Keratinocyte (primary cell): ENCODE measurements at regions not wholly inside any gene's neighbourhood (a gene's known extent, or its start where the extent isn't known, plus 50 kb on each side); places are given as distances from the start of the nearest gene placed in this dataset.

ENCODE experiments used
- DNase-seq: peaks from one replicate; pipeline ENCODE4 v3.0.0-alpha.2; 2011; ENCODE audit warnings: low read depth, missing footprints, low spot score
- FAIRE-seq: peaks from 2 replicates; lab custom pipeline; 2011; peaks lifted over from hg19 to GRCh38; lab: Jason Lieb, UNC
- H2AFZ ChIP-seq: 2 replicates; pipeline ENCODE4 v1.6.0; 2012; ENCODE audit warnings: low read length, control low read depth, inconsistent platforms; ENCODE audit not compliant: control insufficient read depth
- H3K27ac ChIP-seq: 2 replicates; pipeline ENCODE4 v1.5.1; 2011; ENCODE audit warnings: low read length; ENCODE audit not compliant: control insufficient read depth, insufficient read depth
- H3K27me3 ChIP-seq: 3 replicates; pipeline ENCODE4 v1.6.0; 2011; ENCODE audit warnings: low read length; ENCODE audit not compliant: control insufficient read depth, insufficient read depth; ENCODE audit errors: extremely low read depth
- H3K36me3 ChIP-seq, 2 experiments: 2 replicates in 1 of 2; 3 replicates in 1 of 2; pipeline ENCODE4 v1.5.1; 2011; ENCODE audit warnings: low read length in 2 of 2, mild to moderate bottlenecking in 1 of 2; ENCODE audit not compliant: control insufficient read depth in 2 of 2, insufficient read depth in 2 of 2; ENCODE audit errors: extremely low read depth in 1 of 2
- H3K4me1 ChIP-seq: 3 replicates; pipeline ENCODE4 v1.5.1; 2011; ENCODE audit warnings: low read length; ENCODE audit not compliant: control insufficient read depth, insufficient read depth; ENCODE audit errors: extremely low read depth
- H3K4me2 ChIP-seq: 3 replicates; pipeline ENCODE4 v1.6.0; 2011; ENCODE audit warnings: low read depth, low read length; ENCODE audit not compliant: control insufficient read depth, insufficient read depth; ENCODE audit errors: extremely low read depth
- H3K4me3 ChIP-seq, 3 experiments: fragments of 200-600 bp in 1 of 3; sonication (generic) in 1 of 3; 2 replicates in 2 of 3; 3 replicates in 1 of 3; pipeline ENCODE4 v1.5.1; 2011 to 2016; ENCODE audit warnings: low read length in 3 of 3, mild to moderate bottlenecking in 3 of 3, control low read depth in 2 of 3, inconsistent platforms in 1 of 3, low read depth in 1 of 3, mixed read lengths in 1 of 3, mixed run types in 1 of 3, moderate library complexity in 1 of 3; ENCODE audit not compliant: control insufficient read depth in 2 of 3, insufficient read depth in 2 of 3; ENCODE audit errors: extremely low read depth in 1 of 3
- H3K79me2 ChIP-seq: 2 replicates; pipeline ENCODE4 v1.6.0; 2012; ENCODE audit warnings: low read length; ENCODE audit not compliant: control insufficient read depth, insufficient read depth
- H3K9ac ChIP-seq: 3 replicates; pipeline ENCODE4 v1.6.0; 2011; ENCODE audit warnings: low read length; ENCODE audit not compliant: control insufficient read depth, insufficient read depth; ENCODE audit errors: extremely low read depth
- H3K9me1 ChIP-seq: 3 replicates; pipeline ENCODE4 v1.6.0; 2011; ENCODE audit warnings: low read length; ENCODE audit not compliant: control insufficient read depth, insufficient read depth; ENCODE audit errors: extremely low read depth
- H3K9me3 ChIP-seq: 2 replicates; pipeline ENCODE4 v1.5.1; 2012; ENCODE audit warnings: low read depth, low read length; ENCODE audit not compliant: control insufficient read depth
- H4K20me1 ChIP-seq: 3 replicates; pipeline ENCODE4 v1.6.0; 2011; ENCODE audit warnings: low read length; ENCODE audit not compliant: control insufficient read depth, insufficient read depth; ENCODE audit errors: extremely low read depth
- CTCF ChIP-seq, 3 experiments: IDR thresholded peaks in 1 of 3; conservative IDR thresholded peaks in 1 of 3; optimal IDR thresholded peaks in 1 of 3; 2 replicates in 2 of 3; 3 replicates in 1 of 3; pipeline versions ENCODE3 to v1.5.1; 2011; ENCODE audit warnings: low read length in 3 of 3, mild to moderate bottlenecking in 3 of 3, moderate library complexity in 2 of 3, control low read depth in 1 of 3, inconsistent platforms in 1 of 3; ENCODE audit not compliant: insufficient read depth in 2 of 3; ENCODE audit errors: extremely low read depth in 1 of 3
- EZH2 ChIP-seq: IDR thresholded peaks from one replicate; pipeline ENCODE4 v1.6.1; 2012; ENCODE audit warnings: inconsistent platforms, mild to moderate bottlenecking, low read length, moderate library complexity
- dilution Hi-C: fragments of 300-500 bp; cut with MboI; formaldehyde crosslinking; loops from one replicate; pipeline ENCODE4 v1.7.0; 2020; ENCODE audit warnings: low sequenced_read_pairs; ENCODE audit not compliant: extremely low pct_ligation_motif_present

DNA sequence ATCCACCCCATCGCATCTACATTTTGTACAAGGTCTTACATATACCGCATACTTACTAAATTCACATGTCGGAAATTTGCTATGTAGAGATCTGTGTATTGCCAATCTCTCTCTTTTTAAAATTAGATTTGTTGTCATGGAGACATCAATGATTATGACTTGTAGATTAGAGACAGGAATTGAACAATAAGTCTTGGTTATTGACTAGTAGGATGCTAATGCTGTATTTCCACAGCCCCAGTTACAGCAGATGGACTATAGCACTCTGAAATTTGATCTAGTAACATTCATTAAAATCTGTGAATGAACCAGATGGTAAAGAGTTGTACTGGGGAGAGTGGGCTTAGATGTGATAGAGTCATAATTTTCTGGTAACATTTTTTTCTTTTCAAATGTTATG lies 805.7 kb downstream of the SLC4A3 start:
- no peaks in the 10 kb centered on the region for H3K9me1 ChIP-seq
- no peak overlapping the region for H2AFZ ChIP-seq
- FAIRE-seq (no peak), DNase-seq (no peak)
- H3K9ac ChIP-seq = no peak overlapping the region
- no peaks in the 10 kb centered on the region for H3K4me1 ChIP-seq
- H3K27ac ChIP-seq = no peak overlapping the region
- H3K9me3 ChIP-seq = no peaks in the 10 kb centered on the region
- no peaks in the 10 kb centered on the region for H3K79me2 ChIP-seq
- TF ChIP-seq EZH2 (no peak), CTCF (optimal IDR thresholded peaks at IDR 0.05 in 1 of 3, IDR thresholded peaks at IDR 0.05 in 1 of 3, conservative IDR thresholded peaks at IDR 0.05 in 1 of 3; ENCODE audit: extremely low read depth in 1 of 3, insufficient read depth in 2 of 3, low read length in 3 of 3) (no peak)
- dilution Hi-C loops = no loop called here
- H3K36me3 ChIP-seq = no peaks in the 10 kb centered on the region
- no peak overlapping the region for H3K4me3 ChIP-seq
- no peak overlapping the region for H3K4me2 ChIP-seq
- H4K20me1 ChIP-seq = no peaks in the 10 kb centered on the region
- H3K27me3 ChIP-seq = no peaks in the 10 kb centered on the region

- H3K27me3 ChIP-seq = no peaks in the 10 kb centered on the region
- H3K9ac ChIP-seq = no peak overlapping the region
- H3K4me2 ChIP-seq = no peak overlapping the region
- FAIRE-seq (peak; percentile 32), DNase-seq (no peak)
- H3K79me2 ChIP-seq = no peaks in the 10 kb centered on the region
- dilution Hi-C loops = no loop called here
- no peak overlapping the region for H3K27ac ChIP-seq
- no peaks in the 10 kb centered on the region for H3K36me3 ChIP-seq
- no peaks in the 10 kb centered on the region for H3K9me1 ChIP-seq
- no peaks in the 10 kb centered on the region for H3K9me3 ChIP-seq
- TF ChIP-seq CTCF (optimal IDR thresholded peaks at IDR 0.05 in 1 of 3, IDR thresholded peaks at IDR 0.05 in 1 of 3, conservative IDR thresholded peaks at IDR 0.05 in 1 of 3; ENCODE audit: extremely low read depth in 1 of 3, insufficient read depth in 2 of 3, low read length in 3 of 3) (no peak), EZH2 (no peak)
- H3K4me1 ChIP-seq = no peaks in the 10 kb centered on the region
- no peaks in the 10 kb centered on the region for H4K20me1 ChIP-seq
- H3K4me3 ChIP-seq = no peak overlapping the region
- H2AFZ ChIP-seq = no peak overlapping the region
Observed at GRCh38 chr2:220434385-220434784, 807.0 kb downstream of the SLC4A3 start.
